HG03460 (cell line): ENCODE measurements at regions not wholly inside any gene's neighbourhood (a gene's known extent, or its start where the extent isn't known, plus 50 kb on each side); places are given as distances from the start of the nearest gene placed in this dataset.

Experiments used
- ATAC-seq: cut with Tn5 transposase; IDR thresholded peaks from one replicate; pipeline ENCODE4 v1.9.1; 2021; ENCODE audit not compliant: unreplicated experiment

GRCh38 chr17:79524213-79525187 is 86.4 kb downstream of the RBFOX3 start:
- no peak for ATAC-seq

- ATAC-seq: no peak
Measured at GRCh38 chr17:79522414-79522813, 88.4 kb downstream of the RBFOX3 start.

GRCh38 chr17:79521225-79521624 is 89.6 kb downstream of the RBFOX3 start:
- ATAC-seq: no peak

- ATAC-seq: no peak
Measured at GRCh38 chr17:79520167-79521165, 90.4 kb downstream of the RBFOX3 start.

- no peak for ATAC-seq
Measured at GRCh38 chr17:79519601-79520000, 91.2 kb downstream of the RBFOX3 start.

GRCh38 chr17:79518585-79519523 is 92.0 kb downstream of the RBFOX3 start:
- no peak for ATAC-seq

- ATAC-seq: no peak
Measured at GRCh38 chr17:79517827-79518584, 92.8 kb downstream of the RBFOX3 start.

- ATAC-seq: no peak
Measured at GRCh38 chr17:79515646-79516571, 94.9 kb downstream of the RBFOX3 start.

- ATAC-seq: no peak
Measured at GRCh38 chr17:79515110-79515509, 95.7 kb downstream of the RBFOX3 start.

GRCh38 chr17:79513820-79514535 is 96.9 kb downstream of the RBFOX3 start:
- ATAC-seq: no peak

GRCh38 chr17:79513206-79513605 is 97.6 kb downstream of the RBFOX3 start:
- no peak for ATAC-seq

- ATAC-seq: no peak
Measured at GRCh38 chr17:79511471-79511870, 99.4 kb downstream of the RBFOX3 start.

GRCh38 chr17:79510071-79510470 is 100.8 kb downstream of the RBFOX3 start:
- no peak for ATAC-seq

GRCh38 chr17:79509490-79509889 is 101.4 kb downstream of the RBFOX3 start:
- no peak for ATAC-seq

- no peak for ATAC-seq
Measured at GRCh38 chr17:79509008-79509407, 101.8 kb downstream of the RBFOX3 start.

GRCh38 chr17:79508291-79508716 is 102.5 kb downstream of the RBFOX3 start:
- no peak for ATAC-seq

- ATAC-seq: no peak
Measured at GRCh38 chr17:79506955-79507354, 103.9 kb downstream of the RBFOX3 start.
